ENCODE measurements at regions not wholly inside any gene's neighbourhood (a gene's known extent, or its start where the extent isn't known, plus 50 kb on each side); places are given as distances from the start of the nearest gene placed in this dataset.

DNA sequence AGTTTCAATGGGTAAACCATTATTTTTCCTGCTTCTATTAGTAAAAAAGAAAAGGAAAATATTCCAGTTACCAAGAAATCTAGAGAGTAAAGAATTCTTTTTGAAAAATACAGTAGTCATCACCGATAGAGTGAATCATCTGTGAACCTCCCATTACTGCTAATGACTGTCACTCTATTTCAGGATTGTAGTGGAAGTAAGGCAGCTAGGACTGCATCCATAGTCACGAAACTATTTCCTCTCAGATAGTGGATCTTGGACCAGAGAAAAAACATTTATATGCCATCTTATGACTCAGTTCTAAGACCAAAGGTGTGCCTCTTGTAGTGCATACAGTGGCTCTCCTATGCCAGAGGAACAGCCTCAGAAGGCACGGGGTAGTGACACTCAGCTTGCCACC, 173.9 kb upstream of the PLEKHA5 start:
- in situ Hi-C loops (cut with HindIII; ENCODE audit: low sequenced_read_pairs): no loop called here

DNA sequence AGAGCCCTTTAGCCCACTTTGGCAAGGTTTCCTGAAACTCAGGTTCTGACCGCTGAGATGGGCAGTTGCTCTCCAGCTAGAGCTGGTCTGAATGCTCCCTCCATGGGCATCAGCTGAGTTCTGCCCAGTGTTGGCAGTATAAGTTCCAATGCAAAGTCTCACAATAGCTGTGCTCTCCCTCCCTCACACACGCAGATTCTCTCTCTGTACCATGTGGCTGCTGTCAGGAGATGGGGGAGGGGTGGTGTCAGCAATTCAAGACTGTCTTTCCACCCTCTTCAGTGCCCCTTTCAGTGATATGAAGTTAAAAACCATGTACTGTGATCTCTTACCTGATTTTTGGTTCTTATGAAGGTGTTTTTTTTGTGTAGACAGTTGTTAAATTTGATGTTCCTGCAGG, 164.3 kb upstream of the PLEKHA5 start:
- in situ Hi-C loops (cut with HindIII; ENCODE audit: low sequenced_read_pairs): no loop called here

DNA sequence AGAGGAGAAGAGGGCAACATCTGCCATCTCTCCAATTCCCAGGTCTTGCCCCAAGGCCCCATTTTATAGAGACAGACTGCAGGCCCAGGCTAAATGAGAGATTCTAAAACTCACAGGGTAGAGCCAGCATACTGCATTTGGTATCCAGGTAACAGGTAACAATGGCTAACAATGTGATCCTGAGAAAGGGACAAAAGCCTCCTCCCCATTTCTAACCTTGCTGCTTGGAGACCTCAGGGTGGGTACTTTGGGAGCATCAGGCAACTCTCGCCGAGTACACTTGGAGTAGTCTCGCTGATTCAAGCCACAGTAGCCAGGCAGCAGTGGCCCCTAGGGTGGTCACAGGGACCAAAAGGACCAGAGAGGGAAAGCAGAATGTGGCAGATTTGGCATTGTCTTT, 162.6 kb upstream of the PLEKHA5 start:
- in situ Hi-C loops (cut with HindIII; ENCODE audit: low sequenced_read_pairs): no loop called here

DNA sequence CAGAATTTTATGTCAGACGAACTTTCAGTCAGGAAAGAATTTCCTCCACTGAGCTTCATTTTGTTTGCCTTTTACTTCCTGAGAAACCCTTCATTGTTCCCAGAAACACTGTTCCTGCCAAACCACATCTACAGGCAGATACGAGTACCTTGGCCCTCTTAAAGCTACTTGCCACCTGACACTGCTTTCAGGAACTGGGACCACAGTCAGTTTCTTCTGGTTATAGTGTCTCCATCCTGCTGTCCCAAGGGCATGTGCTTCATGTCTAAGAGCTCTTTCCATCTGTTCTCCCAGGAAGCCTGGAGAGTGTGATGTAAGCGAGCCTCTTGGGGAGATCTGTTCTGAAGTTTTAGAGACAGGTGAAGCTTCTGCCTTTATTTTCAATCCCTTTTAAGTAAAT, 161.7 kb upstream of the PLEKHA5 start:
- in situ Hi-C loops (cut with HindIII; ENCODE audit: low sequenced_read_pairs): no loop called here

DNA sequence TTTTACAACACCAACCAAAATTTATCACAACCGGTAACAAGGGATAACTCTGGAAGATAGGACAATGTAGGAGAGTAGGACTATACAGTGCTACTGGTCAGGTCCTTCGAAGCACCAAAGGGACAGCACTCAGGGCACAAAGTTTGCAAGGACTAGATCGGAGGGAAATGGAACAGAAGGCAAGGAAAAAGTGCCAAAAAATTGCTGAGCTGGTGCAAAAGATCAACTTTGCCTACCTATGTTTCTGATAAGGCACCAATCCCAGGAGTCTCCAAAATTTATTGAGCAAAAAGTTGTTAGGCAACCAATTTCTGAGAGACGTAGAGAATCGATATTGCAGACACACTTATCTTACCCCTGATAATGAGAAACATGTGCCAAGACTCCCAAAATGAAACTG, 160.0 kb upstream of the PLEKHA5 start:
- in situ Hi-C loops (cut with HindIII; ENCODE audit: low sequenced_read_pairs): no loop called here

DNA sequence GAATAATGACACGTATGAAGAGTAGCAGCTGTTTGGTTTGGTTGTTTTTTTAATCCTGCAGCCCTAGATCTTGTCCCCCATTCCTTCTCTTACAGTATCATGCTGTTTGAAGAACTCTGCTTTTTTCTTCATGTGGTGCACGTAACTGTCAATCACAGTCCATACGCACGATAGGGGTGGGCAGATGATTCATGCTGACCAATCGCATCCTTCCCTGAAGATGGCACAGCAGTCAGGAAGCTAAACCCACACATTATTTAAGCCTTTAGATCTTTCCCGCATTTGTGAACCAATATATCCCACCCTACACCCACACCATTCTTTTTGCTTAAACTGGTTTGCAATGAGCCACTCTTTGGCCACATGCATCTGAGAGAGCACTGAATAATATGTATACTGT, 158.9 kb upstream of the PLEKHA5 start:
- in situ Hi-C loops (cut with HindIII; ENCODE audit: low sequenced_read_pairs): no loop called here

DNA sequence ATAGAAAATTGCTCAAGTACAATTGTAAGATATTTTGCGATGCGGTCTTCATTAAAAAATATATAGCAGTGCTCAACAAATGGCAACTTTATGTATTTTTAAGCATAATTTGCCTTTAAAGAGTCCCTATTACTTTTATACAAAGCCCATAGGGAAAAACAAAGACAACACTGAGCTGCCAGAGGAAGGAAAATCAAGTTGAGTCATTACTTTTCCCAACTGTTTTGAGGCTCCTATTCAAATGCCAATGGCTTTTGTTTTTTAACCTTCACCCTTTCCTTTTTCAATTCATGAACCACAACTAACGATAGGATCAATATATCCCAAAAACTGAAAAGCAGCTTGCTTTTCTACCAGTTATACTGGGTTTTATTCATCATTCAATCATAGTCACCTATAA, 157.6 kb upstream of the PLEKHA5 start:
- in situ Hi-C loops (cut with HindIII; ENCODE audit: low sequenced_read_pairs): no loop called here

DNA sequence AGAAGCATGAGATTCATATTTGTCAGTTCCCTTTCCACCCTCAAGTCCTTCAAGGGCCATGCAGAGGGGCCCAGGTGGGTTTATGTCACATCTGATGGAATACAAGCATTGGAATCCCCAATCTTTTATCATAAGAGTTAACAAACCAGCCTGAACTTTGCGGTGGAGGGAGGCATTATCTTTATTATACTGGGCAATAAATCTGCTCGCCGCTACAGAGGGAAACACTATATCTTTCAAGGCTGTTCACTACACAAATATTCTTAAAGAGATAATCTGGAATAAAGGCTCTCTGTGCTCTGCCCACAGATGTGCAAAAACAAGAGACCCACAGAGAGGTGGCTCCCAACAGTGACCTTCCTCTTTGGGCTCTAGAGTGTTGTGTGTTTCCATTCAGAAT, 153.6 kb upstream of the PLEKHA5 start:
- in situ Hi-C loops (cut with HindIII; ENCODE audit: low sequenced_read_pairs): no loop called here

DNA sequence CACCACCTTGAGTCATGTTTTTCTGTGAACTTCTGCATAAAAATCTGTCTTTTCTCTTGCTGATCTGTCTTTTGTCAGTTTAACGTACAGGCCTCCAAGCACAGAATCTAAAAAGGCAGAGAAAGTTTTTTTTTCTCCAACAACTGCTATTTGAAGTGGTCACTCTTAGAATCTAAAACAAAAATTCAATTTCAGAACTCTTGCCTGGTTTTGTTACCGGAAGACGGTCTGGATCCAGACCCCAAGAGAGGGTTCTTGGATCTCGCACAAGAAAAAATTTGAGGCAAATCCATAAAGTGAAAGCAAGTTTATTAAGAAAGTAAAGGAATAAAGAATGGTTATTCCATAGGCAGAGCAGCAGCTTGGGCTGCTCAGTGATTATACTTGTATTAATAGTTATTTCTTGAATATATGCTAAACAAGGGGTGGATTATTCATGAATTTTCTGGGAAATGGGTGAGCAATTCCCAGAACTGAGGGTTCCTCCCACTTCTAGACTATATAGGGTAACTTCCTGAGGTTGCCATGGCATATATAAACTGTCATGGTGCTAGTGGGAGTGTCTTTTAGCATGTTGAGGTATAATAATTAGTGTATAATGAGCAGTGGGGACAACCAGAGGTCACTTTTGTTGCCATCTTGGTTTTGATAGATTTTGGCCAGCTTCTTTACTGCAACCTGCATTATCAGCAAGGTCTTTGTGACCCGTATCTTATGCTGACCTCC, 150.0 kb upstream of the PLEKHA5 start:
- in situ Hi-C loops (cut with HindIII; ENCODE audit: low sequenced_read_pairs): no loop called here

DNA sequence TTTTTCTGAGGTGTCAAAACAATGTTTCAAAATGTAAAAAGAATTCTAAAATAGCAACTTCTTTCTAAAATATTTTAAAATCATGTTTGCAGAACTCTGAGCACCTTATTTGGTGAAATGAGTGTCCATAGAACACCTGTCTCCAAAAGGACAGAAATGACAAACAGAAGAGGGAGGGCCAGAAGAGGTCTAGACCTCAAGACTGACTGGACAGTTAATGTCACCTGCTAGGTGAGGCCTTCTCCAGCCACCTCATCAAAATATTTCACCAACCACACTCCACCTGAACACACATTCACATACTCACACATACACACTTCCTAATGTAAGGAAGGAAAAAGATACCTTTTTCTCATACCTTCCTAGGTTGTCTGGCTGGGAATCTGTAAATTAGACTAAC, 147.8 kb upstream of the PLEKHA5 start:
- in situ Hi-C loops (cut with HindIII; ENCODE audit: low sequenced_read_pairs): no loop called here

DNA sequence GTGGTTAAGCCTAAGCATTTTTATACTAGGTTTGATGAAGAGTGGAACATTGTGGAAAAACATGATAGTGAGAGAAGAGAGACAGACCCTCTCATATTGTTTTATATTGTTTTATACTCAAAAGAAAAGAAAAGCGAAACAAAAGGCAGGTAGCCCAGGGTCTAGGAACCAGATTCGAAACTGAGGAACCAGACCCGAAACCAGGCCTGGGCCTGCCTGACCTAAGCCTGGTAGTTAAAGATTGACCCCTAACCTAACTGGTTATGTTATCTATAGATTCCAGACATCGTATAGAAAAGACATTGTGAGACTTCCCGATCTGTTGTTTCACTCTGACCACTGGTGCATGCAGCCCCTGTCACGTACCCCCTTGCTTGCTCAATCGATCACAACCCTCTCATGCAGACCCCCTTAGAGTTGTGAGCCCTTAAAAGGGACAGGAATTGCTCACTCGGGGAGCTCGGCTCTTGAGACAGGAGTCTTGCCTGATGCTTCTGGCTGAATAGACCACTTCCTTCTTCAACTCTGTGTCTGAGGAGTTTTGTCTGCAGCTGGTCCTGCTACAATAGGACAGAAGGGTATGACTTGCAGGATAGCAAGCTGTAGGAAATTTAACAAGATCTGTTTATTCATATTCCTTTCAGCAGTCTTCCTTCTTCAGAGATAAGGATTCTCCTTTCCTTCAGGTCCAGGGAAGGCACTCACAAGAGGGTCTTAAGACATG, 147.1 kb upstream of the PLEKHA5 start:
- in situ Hi-C loops (cut with HindIII; ENCODE audit: low sequenced_read_pairs): no loop called here

DNA sequence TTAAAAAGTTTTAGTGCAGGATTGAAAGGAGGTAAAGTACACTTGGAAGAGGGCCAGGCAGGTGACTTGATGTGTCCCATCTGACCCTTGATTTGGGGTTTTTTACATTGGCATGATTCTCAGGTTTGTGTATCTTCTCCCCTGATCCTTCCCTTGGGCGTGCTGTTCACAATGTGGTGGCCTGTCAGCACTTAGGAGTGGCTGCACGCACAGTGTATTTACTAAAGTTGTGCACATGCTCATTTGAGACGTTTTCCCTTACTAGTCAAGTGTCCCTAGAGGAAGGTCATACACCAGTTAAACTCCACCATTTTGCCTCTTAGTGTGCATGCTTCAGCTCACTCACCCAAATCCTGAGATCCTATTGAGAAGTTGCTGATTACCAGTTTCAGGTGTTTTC, 145.7 kb upstream of the PLEKHA5 start:
- in situ Hi-C loops (cut with HindIII; ENCODE audit: low sequenced_read_pairs): no loop called here

DNA sequence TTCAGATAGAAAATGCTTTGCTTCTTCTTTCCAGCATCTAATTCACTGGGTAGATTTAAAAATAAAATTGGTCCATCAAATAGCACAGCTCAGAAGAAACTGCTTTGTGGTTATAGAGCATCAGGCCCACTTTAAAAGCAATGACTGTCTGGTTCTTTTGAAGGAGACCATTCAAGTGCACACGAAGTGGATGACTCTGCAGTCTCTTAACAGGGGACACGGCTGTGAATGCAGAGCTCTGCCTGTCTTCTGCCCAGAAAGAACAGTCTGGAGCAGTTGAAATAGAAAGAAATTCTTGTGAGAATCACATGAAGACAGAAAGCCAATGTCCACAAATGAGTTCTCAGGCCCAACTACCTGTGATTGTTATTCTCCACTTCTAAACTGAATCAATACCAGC, 138.7 kb upstream of the PLEKHA5 start:
- in situ Hi-C loops (cut with HindIII; ENCODE audit: low sequenced_read_pairs): no loop called here

DNA sequence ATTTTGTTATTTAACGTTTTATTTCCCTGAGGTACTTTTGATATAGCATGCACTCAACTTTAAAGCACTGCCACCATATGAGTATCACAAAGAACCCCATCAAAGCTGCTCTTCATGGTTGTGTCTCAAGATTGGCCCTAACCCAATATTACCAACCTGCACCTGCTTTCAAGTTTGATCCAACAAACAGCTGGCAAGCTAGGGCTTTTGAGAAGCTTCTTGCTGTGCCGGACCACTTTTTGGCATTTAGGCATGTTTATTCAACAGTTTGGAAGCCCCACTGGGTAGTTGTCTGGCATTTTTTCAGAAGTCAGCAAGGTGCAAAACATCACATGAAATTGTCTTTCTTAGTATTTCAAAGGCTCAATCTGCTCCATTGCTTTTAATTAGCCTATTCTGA, 137.2 kb upstream of the PLEKHA5 start:
- in situ Hi-C loops (cut with HindIII; ENCODE audit: low sequenced_read_pairs): no loop called here

DNA sequence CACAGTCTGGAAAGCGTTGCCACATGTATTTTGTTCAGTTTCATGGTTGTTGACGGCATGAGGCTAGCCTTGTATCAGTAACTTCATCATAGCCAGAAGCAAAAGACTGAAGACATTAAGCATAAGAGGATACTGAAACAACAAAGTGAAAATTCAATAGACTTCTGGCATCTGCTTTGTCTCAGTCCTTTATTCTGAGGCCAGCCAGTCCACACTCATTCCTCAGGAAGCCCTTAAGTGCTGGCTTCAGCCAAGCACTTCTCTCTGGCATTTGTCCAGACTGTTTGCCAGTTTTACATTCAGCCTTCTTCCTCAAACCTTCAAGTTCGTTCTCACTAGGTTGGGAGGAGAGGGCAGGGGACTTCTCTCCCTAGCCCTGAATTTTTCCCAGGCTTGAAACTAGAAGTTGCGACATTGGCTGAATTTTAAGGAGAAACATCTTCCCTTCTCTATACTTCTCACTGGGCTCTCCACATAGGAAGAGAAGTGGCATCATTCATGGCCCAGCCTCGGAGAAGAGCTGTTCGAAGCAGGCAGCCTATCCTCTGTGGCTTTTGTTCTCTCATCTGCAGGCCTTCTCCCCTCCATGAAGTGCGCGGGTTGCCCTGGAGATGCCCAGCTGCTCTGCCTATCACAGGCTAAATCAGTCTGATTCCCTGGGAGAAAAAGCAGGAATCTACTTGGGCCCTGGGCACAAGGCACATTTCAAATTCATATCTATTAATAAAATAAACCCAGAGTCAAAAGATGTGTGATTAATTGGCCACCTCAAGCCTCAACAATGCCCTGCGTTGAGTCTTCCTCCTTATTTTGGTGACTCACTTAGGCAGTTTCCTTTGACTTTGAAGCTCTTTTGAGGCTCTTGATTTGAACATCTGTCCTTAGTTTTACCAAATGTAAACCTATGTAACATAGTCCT, 130.9 kb upstream of the PLEKHA5 start:
- in situ Hi-C loops (cut with HindIII; ENCODE audit: low sequenced_read_pairs): no loop called here

DNA sequence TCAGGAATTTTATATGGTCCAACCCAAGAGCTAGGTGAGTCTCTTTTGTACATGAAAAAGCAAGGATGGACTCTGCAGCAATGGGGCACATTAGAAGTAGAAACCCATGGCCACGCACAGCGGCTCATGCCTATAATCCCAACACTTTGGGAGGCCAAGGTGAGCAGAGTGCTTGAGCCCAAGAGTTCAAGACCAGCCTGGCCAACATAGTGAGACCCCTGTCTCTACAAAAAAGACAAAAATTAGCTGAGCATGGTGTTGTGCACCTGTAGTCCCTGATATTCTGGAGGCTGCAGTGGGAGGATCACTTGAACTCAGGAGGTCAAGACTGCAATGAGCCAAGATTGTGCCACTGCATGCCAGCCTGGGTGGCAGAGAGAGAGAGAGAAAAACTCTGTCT, 128.7 kb upstream of the PLEKHA5 start:
- in situ Hi-C loops (cut with HindIII; ENCODE audit: low sequenced_read_pairs): no loop called here

DNA sequence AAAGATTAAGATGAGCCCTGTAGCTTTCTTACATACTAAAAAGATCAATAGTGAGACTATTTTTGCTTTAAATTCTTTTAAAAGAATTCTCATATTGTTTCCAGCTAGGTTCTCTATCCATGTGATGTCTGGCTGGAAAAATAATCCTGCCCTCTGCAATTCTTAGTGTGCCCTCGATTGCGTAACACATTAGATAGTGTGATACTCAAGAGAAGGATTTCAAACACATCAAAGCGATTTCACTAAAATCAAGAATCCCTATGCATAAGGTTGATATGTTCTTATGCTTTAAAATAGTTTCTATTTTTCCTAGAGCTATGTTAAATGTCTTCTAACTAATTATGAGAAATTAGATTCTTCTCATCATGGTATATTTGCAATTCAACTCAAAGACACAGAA, 127.3 kb upstream of the PLEKHA5 start:
- in situ Hi-C loops (cut with HindIII; ENCODE audit: low sequenced_read_pairs): no loop called here

DNA sequence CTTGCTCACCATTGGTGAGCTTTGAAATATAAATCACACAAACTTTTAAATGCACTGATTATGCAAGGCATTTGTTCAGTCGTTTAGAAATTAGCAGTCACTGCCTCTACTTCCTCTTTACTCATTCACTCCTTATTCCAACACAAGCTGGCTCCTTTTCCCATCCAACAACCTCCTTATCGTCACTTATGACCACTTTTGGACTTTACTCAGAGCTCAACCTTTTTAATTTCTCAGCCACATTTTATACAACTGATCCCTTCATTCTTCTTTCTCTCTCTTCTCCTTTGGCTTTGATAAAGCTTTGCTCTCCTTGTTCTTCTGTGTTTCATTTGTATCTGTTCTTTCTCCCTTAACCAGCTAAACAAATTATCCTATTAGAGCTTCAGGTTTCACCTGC, 126.4 kb upstream of the PLEKHA5 start:
- in situ Hi-C loops (cut with HindIII; ENCODE audit: low sequenced_read_pairs): no loop called here

DNA sequence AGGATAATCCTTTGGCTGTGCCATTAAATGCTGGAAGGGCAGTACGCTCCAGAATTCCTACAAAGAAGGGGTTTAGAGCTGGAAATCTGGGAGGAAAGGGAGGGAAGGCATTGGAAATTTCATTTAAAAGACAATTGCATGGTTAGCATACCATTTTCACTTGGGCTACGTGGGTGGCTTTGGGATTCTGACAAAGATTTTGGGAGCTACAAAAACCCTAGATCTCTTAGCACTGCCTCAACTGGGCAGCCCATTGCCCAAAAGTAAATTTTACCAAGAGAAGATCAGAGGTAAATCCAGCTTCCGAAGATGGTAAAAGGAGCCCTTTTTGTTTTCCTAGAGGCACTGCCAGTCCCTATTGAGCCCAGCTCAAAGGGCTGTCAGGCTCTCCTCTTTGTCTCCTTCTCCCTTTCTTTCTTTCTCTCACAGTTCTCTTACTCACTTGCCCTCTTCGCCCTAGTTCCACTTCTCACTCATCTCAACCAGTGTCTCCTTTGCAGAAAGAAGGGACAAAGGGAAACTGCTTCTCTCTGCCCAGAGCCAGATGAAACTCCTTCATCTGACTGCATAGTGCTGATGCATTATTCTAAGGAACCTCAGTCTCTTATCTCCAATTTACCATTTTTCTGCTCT, 125.4 kb upstream of the PLEKHA5 start:
- in situ Hi-C loops (cut with HindIII; ENCODE audit: low sequenced_read_pairs): no loop called here

DNA sequence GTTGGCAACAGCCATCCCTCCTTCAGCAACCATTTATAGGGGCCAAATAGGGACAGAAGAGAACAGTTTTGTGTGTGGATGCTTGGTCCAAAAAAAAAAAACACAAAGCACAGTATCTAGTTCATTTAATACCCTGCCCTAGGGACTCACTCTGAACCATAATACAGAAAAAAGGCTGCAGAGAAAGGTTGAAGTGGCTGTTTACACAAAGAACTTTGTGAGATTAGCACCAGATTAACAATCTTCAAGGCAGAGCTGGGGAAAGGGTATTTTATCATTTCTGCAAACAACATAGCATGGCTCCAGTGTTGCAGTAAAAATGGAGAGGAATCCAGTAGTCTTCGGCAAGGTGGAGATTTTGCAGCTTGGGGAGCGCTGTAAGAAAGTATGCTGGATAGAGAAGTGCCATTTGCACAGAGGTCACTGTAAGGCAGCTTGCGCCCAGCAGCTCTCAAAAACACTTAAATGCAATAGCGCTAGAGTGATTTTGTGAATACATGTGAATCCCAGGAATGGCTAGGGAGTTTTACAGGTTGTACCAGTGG, 124.2 kb upstream of the PLEKHA5 start:
- in situ Hi-C loops (cut with HindIII; ENCODE audit: low sequenced_read_pairs): no loop called here

DNA sequence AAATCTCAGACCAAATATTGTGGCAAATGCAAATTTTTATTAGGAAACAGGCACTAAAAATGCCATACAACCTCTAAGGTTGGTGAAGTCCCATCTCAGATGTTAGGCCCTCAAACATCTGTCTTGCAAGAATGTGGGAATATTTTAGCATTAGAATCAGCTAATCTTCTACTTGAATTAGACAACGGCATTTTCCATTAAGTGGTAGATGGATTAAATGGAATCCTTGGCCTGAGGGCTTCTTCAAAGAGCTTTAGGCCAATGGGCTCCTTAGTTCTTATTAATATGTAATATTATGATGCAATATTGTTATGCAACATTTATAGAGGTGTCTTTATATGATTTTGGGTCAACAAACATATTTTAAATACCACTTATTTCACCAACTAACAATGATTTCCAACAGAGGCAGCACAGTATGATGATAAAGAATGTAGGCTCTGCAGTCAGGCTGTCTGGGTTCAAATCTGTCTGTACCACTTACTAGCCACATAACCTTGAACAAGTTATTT, 122.9 kb upstream of the PLEKHA5 start:
- in situ Hi-C loops (cut with HindIII; ENCODE audit: low sequenced_read_pairs): no loop called here
